Activated CD8-positive, alpha-beta T cell treated with anti-CD3 and anti-CD28 coated beads for 36 hours (primary cell): ENCODE measurements at regions not wholly inside any gene's neighbourhood (a gene's known extent, or its start where the extent isn't known, plus 50 kb on each side); places are given as distances from the start of the nearest gene placed in this dataset.

ENCODE experiments used
- ATAC-seq: fragments of 200-7000 bp; cut with Tn5 transposase; one replicate; pipeline ENCODE4 v1.10.0; 2021; ENCODE audit warnings: mild to moderate bottlenecking, moderate library complexity
- CTCF ChIA-PET: fragments of 350-600 bp; sonication (Branson Sonifier 250); formaldehyde crosslinking; loops from one replicate; lab custom pipeline; 2021; ENCODE audit warnings: antibody characterized with exemption; lab: Charles Lee
- POLR2A ChIA-PET: fragments of 350-600 bp; sonication (Branson Sonifier 250); formaldehyde crosslinking; loops from one replicate; lab custom pipeline; 2021; ENCODE audit warnings: antibody characterized with exemption; lab: Charles Lee
- DNase-seq: peaks from one replicate; pipeline ENCODE4 v3.0.0-alpha.2; 2020
- H3K27ac Mint-ChIP-seq: one replicate; pipeline ENCODE4 v1.8.0; 2021; ENCODE audit warnings: mild to moderate bottlenecking, mixed read lengths
- H3K27me3 Mint-ChIP-seq: one replicate; pipeline ENCODE4 v1.8.0; 2021; ENCODE audit warnings: mixed read lengths
- H3K36me3 Mint-ChIP-seq: one replicate; pipeline ENCODE4 v1.8.0; 2021; ENCODE audit warnings: low read depth, mixed read lengths
- H3K4me1 Mint-ChIP-seq: one replicate; pipeline ENCODE4 v1.8.0; 2021; ENCODE audit warnings: low read depth, mixed read lengths
- H3K4me3 Mint-ChIP-seq: one replicate; pipeline ENCODE4 v1.8.0; 2021; ENCODE audit warnings: mild to moderate bottlenecking, moderate library complexity, mixed read lengths
- H3K9me3 Mint-ChIP-seq: one replicate; pipeline ENCODE4 v1.8.0; 2021; ENCODE audit warnings: mixed read lengths
- CTCF ChIP-seq: fragments of 200-600 bp; IDR thresholded peaks from one replicate; pipeline ENCODE4 v1.8.0; 2022; ENCODE audit warnings: antibody characterized with exemption, mild to moderate bottlenecking
- intact Hi-C: fragments of 100-400 bp; cut with micrococcal nuclease; formaldehyde crosslinking; loops from one replicate; pipeline ENCODE4 v1.10.0; 2022

GRCh38 chr3:164341086-164341485, 737.2 kb downstream of the SI start:
- POLR2A ChIA-PET = no interaction called here
- no peaks in the 10 kb centered on the region for H3K36me3 Mint-ChIP-seq
- no peak for ATAC-seq
- peaks cover 11% of the 10 kb centered on the region for H3K9me3 Mint-ChIP-seq
- DNase-seq = no peak
- CTCF ChIA-PET = no interaction called here
- no peak for TF ChIP-seq CTCF
- H3K27me3 Mint-ChIP-seq = no peaks in the 10 kb centered on the region
- H3K4me3 Mint-ChIP-seq = no peak overlapping the region
- no peaks in the 10 kb centered on the region for H3K4me1 Mint-ChIP-seq
- intact Hi-C loops = no loop called here
- no peak overlapping the region for H3K27ac Mint-ChIP-seq

GRCh38 chr3:164340273-164340672, 738.0 kb downstream of the SI start:
- H3K27me3 Mint-ChIP-seq = no peaks in the 10 kb centered on the region
- TF ChIP-seq CTCF = no peak
- no peaks in the 10 kb centered on the region for H3K36me3 Mint-ChIP-seq
- no peaks in the 10 kb centered on the region for H3K4me1 Mint-ChIP-seq
- CTCF ChIA-PET = no interaction called here
- POLR2A ChIA-PET = no interaction called here
- no peak overlapping the region for H3K27ac Mint-ChIP-seq
- intact Hi-C loops = no loop called here
- H3K9me3 Mint-ChIP-seq = peaks cover 8% of the 10 kb centered on the region
- H3K4me3 Mint-ChIP-seq = no peak overlapping the region
- ATAC-seq = no peak
- DNase-seq = no peak

GRCh38 chr3:164332831-164333802, 745.2 kb downstream of the SI start:
- Mint-ChIP-seq H3K27ac (no peak overlapping the region), H3K9me3 (peaks cover 5% of the 10 kb centered on the region)

GRCh38 chr3:164326714-164327113, 751.6 kb downstream of the SI start:
- no peak overlapping the region for H3K27ac Mint-ChIP-seq
- ATAC-seq (no peak), DNase-seq (no peak)
- CTCF ChIA-PET = no interaction called here
- H3K9me3 Mint-ChIP-seq = peaks cover 4% of the 10 kb centered on the region
- POLR2A ChIA-PET = no interaction called here
- no peak for TF ChIP-seq CTCF
- H3K4me3 Mint-ChIP-seq = no peak overlapping the region
- no peaks in the 10 kb centered on the region for H3K36me3 Mint-ChIP-seq
- intact Hi-C loops = no loop called here
- H3K4me1 Mint-ChIP-seq = no peaks in the 10 kb centered on the region
- no peaks in the 10 kb centered on the region for H3K27me3 Mint-ChIP-seq

More at GRCh38 chr3:164332831-164333802, 745.2 kb downstream of the SI start:
- TF ChIP-seq CTCF = no peak
- no peaks in the 10 kb centered on the region for H3K27me3 Mint-ChIP-seq
- ATAC-seq (no peak), DNase-seq (no peak)
- CTCF ChIA-PET = no interaction called here
- H3K4me3 Mint-ChIP-seq = no peak overlapping the region
- POLR2A ChIA-PET = no interaction called here
- H3K4me1 Mint-ChIP-seq = no peaks in the 10 kb centered on the region
- intact Hi-C loops = no loop called here
- H3K36me3 Mint-ChIP-seq = no peaks in the 10 kb centered on the region

- no peak for DNase-seq
- Mint-ChIP-seq H3K4me1 (no peaks in the 10 kb centered on the region), H3K27ac (no peak overlapping the region), H3K4me3 (no peak overlapping the region), H3K9me3 (peaks cover 1% of the 10 kb centered on the region), H3K27me3 (no peaks in the 10 kb centered on the region), H3K36me3 (no peaks in the 10 kb centered on the region)
- intact Hi-C loops = no loop called here
- ChIA-PET CTCF (no interaction called here), POLR2A (no interaction called here)
- no peak for TF ChIP-seq CTCF
- no peak for ATAC-seq
Observed at GRCh38 chr3:164320962-164321361, 757.3 kb downstream of the SI start.
